IMR-90 (cell line): ENCODE measurements at regions not wholly inside any gene's neighbourhood (a gene's known extent, or its start where the extent isn't known, plus 50 kb on each side); places are given as distances from the start of the nearest gene placed in this dataset.

Experiments
- ATAC-seq: fragments of 200-7000 bp; cut with Tn5 transposase; 2 replicates; pipeline ENCODE4 v1.9.1; 2020; ENCODE audit warnings: low read depth, mild to moderate bottlenecking, moderate library complexity
- BruUV-seq: library from RNA; stranded (reverse); fragments of 400-500 nt; replicated peaks from 2 replicates; lab custom pipeline; 2021; lab: Mats Ljungman, UMichigan
- CTCF ChIA-PET: fragments of 300-600 bp; formaldehyde crosslinking; extraction: SDS; loops from one replicate; lab custom pipeline; 2021; ENCODE audit warnings: antibody characterized with exemption; lab: Yijun Ruan, JAX
- POLR2A ChIA-PET: fragments of 300-600 bp; sonication (Branson Sonifier 250); formaldehyde crosslinking; loops from one replicate; lab custom pipeline; 2022; ENCODE audit warnings: antibody characterized with exemption; ENCODE audit not compliant: unreplicated experiment; lab: Charles Lee
- DNase-seq: peaks from one replicate; pipeline ENCODE4 v3.0.0; 2013
- H2AFZ ChIP-seq: replicated peaks from 2 replicates; pipeline ENCODE3; 2013; ENCODE audit warnings: low read length, mild to moderate bottlenecking; ENCODE audit not compliant: poor library complexity
- H2AK5ac ChIP-seq: 2 replicates; pipeline ENCODE4 v1.6.1; 2013; ENCODE audit warnings: low read depth, low read length, inconsistent platforms
- H2AK9ac ChIP-seq: replicated peaks from 2 replicates; pipeline ENCODE3; 2013; ENCODE audit warnings: mild to moderate bottlenecking, low read depth, low read length, moderate library complexity; ENCODE audit not compliant: poor library complexity
- H2BK120ac ChIP-seq: 2 replicates; pipeline ENCODE4 v1.6.1; 2013; ENCODE audit warnings: low read depth, low read length, inconsistent platforms
- H2BK15ac ChIP-seq: 3 replicates; pipeline ENCODE4 v1.6.1; 2013; ENCODE audit warnings: low read depth, low read length, inconsistent platforms
- H2BK20ac ChIP-seq: 2 replicates; pipeline ENCODE4 v1.6.1; 2013; ENCODE audit warnings: low read depth, mild to moderate bottlenecking, inconsistent platforms, low read length, moderate library complexity
- H2BK5ac ChIP-seq: 2 replicates; pipeline ENCODE4 v1.6.1; 2013; ENCODE audit warnings: mild to moderate bottlenecking, low read depth, low read length, inconsistent platforms; ENCODE audit not compliant: poor library complexity, severe bottlenecking
- H3K14ac ChIP-seq: replicated peaks from 2 replicates; pipeline ENCODE4 v1.6.1; 2013; ENCODE audit warnings: low read depth, low read length, inconsistent platforms
- H3K18ac ChIP-seq: 2 replicates; pipeline ENCODE4 v1.6.1; 2013; ENCODE audit warnings: low read depth, low read length, control low read depth
- H3K23ac ChIP-seq: 2 replicates; pipeline ENCODE4 v1.6.1; 2013; ENCODE audit warnings: low read depth, low read length, inconsistent platforms
- H3K27ac ChIP-seq: 2 replicates; pipeline ENCODE4 v1.5.1; 2013; ENCODE audit warnings: mild to moderate bottlenecking, control low read depth, low read length; ENCODE audit not compliant: insufficient read depth
- H3K27me3 ChIP-seq: 2 replicates; pipeline ENCODE4 v1.6.1; 2013; ENCODE audit warnings: low read length; ENCODE audit not compliant: control insufficient read depth, insufficient read depth
- H3K36me3 ChIP-seq: 2 replicates; pipeline ENCODE4 v1.6.1; 2013; ENCODE audit warnings: low read length, mixed read lengths; ENCODE audit not compliant: control insufficient read depth, insufficient read depth
- H3K4ac ChIP-seq: 2 replicates; pipeline ENCODE4 v1.6.1; 2013; ENCODE audit warnings: low read depth, low read length, inconsistent platforms
- H3K4me1 ChIP-seq: 2 replicates; pipeline ENCODE4 v1.6.1; 2013; ENCODE audit warnings: low read length, mixed read lengths; ENCODE audit not compliant: control insufficient read depth, insufficient read depth
- H3K4me2 ChIP-seq: 2 replicates; pipeline ENCODE4 v1.6.1; 2013; ENCODE audit warnings: low read depth, mild to moderate bottlenecking, control low read depth, low read length, moderate library complexity
- H3K4me3 ChIP-seq: 2 replicates; pipeline ENCODE4 v1.5.1; 2013; ENCODE audit warnings: low read depth, mild to moderate bottlenecking, control low read depth, low read length, moderate library complexity; ENCODE audit not compliant: insufficient read depth
- H3K56ac ChIP-seq: 2 replicates; pipeline ENCODE4 v1.6.1; 2013; ENCODE audit warnings: low read length, inconsistent platforms; ENCODE audit not compliant: insufficient read depth; ENCODE audit errors: extremely low read depth
- H3K79me1 ChIP-seq, 2 experiments: 2 replicates each; pipeline ENCODE4 v1.6.1; 2013; ENCODE audit warnings: low read length in 2 of 2, inconsistent platforms in 1 of 2, low read depth in 1 of 2
- H3K9ac ChIP-seq: 2 replicates; pipeline ENCODE4 v1.6.1; 2013; ENCODE audit warnings: low read depth, low read length, control low read depth
- H3K9me1 ChIP-seq: 2 replicates; pipeline ENCODE4 v1.6.1; 2013; ENCODE audit warnings: low read length, inconsistent platforms; ENCODE audit not compliant: insufficient read depth
- H3K9me3 ChIP-seq: 2 replicates; pipeline ENCODE4 v1.6.1; 2013; ENCODE audit warnings: low read length; ENCODE audit not compliant: control insufficient read depth, insufficient read depth
- H4K20me1 ChIP-seq: 2 replicates; pipeline ENCODE4 v1.6.1; 2013; ENCODE audit warnings: low read length, inconsistent platforms; ENCODE audit not compliant: insufficient read depth
- H4K5ac ChIP-seq: 2 replicates; pipeline ENCODE4 v1.6.1; 2013; ENCODE audit warnings: mild to moderate bottlenecking, low read depth, low read length, control low read depth
- H4K8ac ChIP-seq, 2 experiments: 2 replicates each; pipeline ENCODE4 v1.6.1; 2013; ENCODE audit warnings: low read depth in 2 of 2, low read length in 2 of 2, control low read depth in 1 of 2, inconsistent platforms in 1 of 2
- H4K91ac ChIP-seq: 2 replicates; pipeline ENCODE4 v1.6.1; 2013; ENCODE audit warnings: low read depth, low read length, inconsistent platforms; ENCODE audit not compliant: insufficient read depth
- BHLHE40 ChIP-seq: fragments of 150-350 bp; IDR thresholded peaks from 2 replicates; pipeline ENCODE4 v1.6.1; 2016; ENCODE audit warnings: mild to moderate bottlenecking, low read depth, low read length
- CEBPB ChIP-seq: IDR thresholded peaks from 2 replicates; pipeline ENCODE4 v1.6.1; 2012; ENCODE audit warnings: low read depth, low read length, improper control_type of control experiment
- CHD1 ChIP-seq: IDR thresholded peaks from 2 replicates; pipeline ENCODE4 v1.6.1; 2012; ENCODE audit warnings: low read depth, low read length, improper control_type of control experiment
- ELK1 ChIP-seq: fragments of 150-350 bp; IDR thresholded peaks from 2 replicates; pipeline ENCODE4 v1.6.1; 2016; ENCODE audit warnings: low read depth, mild to moderate bottlenecking, low read length, moderate library complexity, borderline replicate concordance
- FOS ChIP-seq: fragments of 150-350 bp; IDR thresholded peaks from 2 replicates; pipeline ENCODE4 v1.6.1; 2016; ENCODE audit warnings: low read depth, low read length
- MAFK ChIP-seq: IDR thresholded peaks from 2 replicates; pipeline ENCODE4 v1.6.1; 2012; ENCODE audit warnings: low read depth, low read length, improper control_type of control experiment
- MAZ ChIP-seq: IDR thresholded peaks from 2 replicates; pipeline ENCODE4 v1.6.1; 2012; ENCODE audit warnings: low read depth, mild to moderate bottlenecking, low read length, improper control_type of control experiment, moderate library complexity, borderline replicate concordance
- MXI1 ChIP-seq: IDR thresholded peaks from 2 replicates; pipeline ENCODE4 v1.6.1; 2012; ENCODE audit warnings: low read depth, mild to moderate bottlenecking, low read length, moderate library complexity, borderline replicate concordance
- NFE2L2 ChIP-seq: fragments of 150-350 bp; IDR thresholded peaks from 2 replicates; pipeline ENCODE4 v1.6.1; 2016; ENCODE audit warnings: low read depth, mild to moderate bottlenecking, low read length
- POLR2A ChIP-seq: IDR thresholded peaks from 2 replicates; pipeline ENCODE4 v1.6.1; 2012; ENCODE audit warnings: mild to moderate bottlenecking, low read depth, low read length
- RAD21 ChIP-seq: IDR thresholded peaks from 2 replicates; pipeline ENCODE4 v1.6.1; 2012; ENCODE audit warnings: low read length, improper control_type of control experiment
- RCOR1 ChIP-seq: IDR thresholded peaks from 2 replicates; pipeline ENCODE4 v1.6.1; 2012; ENCODE audit warnings: mild to moderate bottlenecking, low read length, improper control_type of control experiment; ENCODE audit not compliant: insufficient replicate concordance
- RFX5 ChIP-seq: IDR thresholded peaks from 2 replicates; pipeline ENCODE4 v1.8.0; 2012; ENCODE audit warnings: low read depth, mild to moderate bottlenecking, low read length, moderate library complexity
- SMC3 ChIP-seq: fragments of 150-350 bp; IDR thresholded peaks from 2 replicates; pipeline ENCODE4 v1.6.1; 2016; ENCODE audit warnings: low read depth, mild to moderate bottlenecking, antibody characterized with exemption, low read length, moderate library complexity
- WGBS, 2 experiments: methylation state at CpG; one replicate each; pipeline versions ENCODE4 v1.1.5 to v1.1.7; 2013; ENCODE audit warnings: missing lambda C conversion rate in 2 of 2; ENCODE audit not compliant: insufficient read length in 1 of 2; ENCODE audit errors: extremely low coverage in 2 of 2; 5-methylcytosine and 5-hydroxymethylcytosine counted together
- dilution Hi-C: fragments of 300-500 bp; cut with HindIII; formaldehyde crosslinking; loops from one replicate; pipeline ENCODE4 v1.14.3; 2018; ENCODE audit warnings: low sequenced_read_pairs; ENCODE audit not compliant: unreplicated experiment
- in situ Hi-C: fragments of 300-500 bp; cut with MboI; formaldehyde crosslinking; loops from 3 replicates; pipeline ENCODE4 v1.14.3; 2019; ENCODE audit warnings: low sequenced_read_pairs, inconsistent platforms, mixed read lengths
- intact Hi-C: fragments of 100-400 bp; cut with micrococcal nuclease; formaldehyde crosslinking; loops from 2 replicates; pipeline ENCODE4 v1.10.0; 2022
- TF ChIP-seq, protein P1 (sequence below): fragments of 150-350 bp; IDR thresholded peaks from 2 replicates; pipeline ENCODE4 v1.6.1; 2017; ENCODE audit warnings: mild to moderate bottlenecking, antibody characterized with exemption, low read length, low read depth
- TF ChIP-seq, protein P2 (sequence below): conservative IDR thresholded peaks from 2 replicates; pipeline ENCODE4 v1.5.1; 2012; ENCODE audit warnings: mild to moderate bottlenecking, low read depth, low read length, improper control_type of control experiment

- H3K14ac ChIP-seq: no peak overlapping the region
- H3K23ac ChIP-seq: no peak overlapping the region
- no peak overlapping the region for H3K27ac ChIP-seq
- no peak overlapping the region for H4K8ac ChIP-seq
- ChIA-PET CTCF (no interaction called here), POLR2A (no interaction called here)
- H3K56ac ChIP-seq: no peak overlapping the region
- H3K4me3 ChIP-seq: no peak overlapping the region
- in situ Hi-C loops (no loop called here), intact Hi-C loops (no loop called here), dilution Hi-C loops (no loop called here)
- H3K79me1 ChIP-seq: no peaks in the 10 kb centered on the region
- H4K20me1 ChIP-seq: no peaks in the 10 kb centered on the region
- no peak for DNase-seq
- peaks cover 19% of the 10 kb centered on the region for H3K9me3 ChIP-seq
- no peak overlapping the region for H3K4ac ChIP-seq
- no peak overlapping the region for H2AK9ac ChIP-seq
- WGBS, 2 experiments: 81% methylated on average over 13 of the region's 24 CpGs; no CpG with 5 or more reads in 1 of the 2 experiments
- no peak overlapping the region for H3K9ac ChIP-seq
- H2AK5ac ChIP-seq: no peak overlapping the region
- no peak overlapping the region for H4K91ac ChIP-seq
- TF ChIP-seq RFX5 (no peak), ELK1 (no peak), MAZ (no peak), RCOR1 (no peak), POLR2A (no peak), CEBPB (no peak), MAFK (no peak), FOS (no peak), BHLHE40 (no peak), NFE2L2 (no peak), MXI1 (no peak), CHD1 (no peak), SMC3 (no peak), RAD21 (no peak)
- TF ChIP-seq, protein P1, sequence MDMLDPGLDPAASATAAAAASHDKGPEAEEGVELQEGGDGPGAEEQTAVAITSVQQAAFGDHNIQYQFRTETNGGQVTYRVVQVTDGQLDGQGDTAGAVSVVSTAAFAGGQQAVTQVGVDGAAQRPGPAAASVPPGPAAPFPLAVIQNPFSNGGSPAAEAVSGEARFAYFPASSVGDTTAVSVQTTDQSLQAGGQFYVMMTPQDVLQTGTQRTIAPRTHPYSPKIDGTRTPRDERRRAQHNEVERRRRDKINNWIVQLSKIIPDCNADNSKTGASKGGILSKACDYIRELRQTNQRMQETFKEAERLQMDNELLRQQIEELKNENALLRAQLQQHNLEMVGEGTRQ: no peak
- TF ChIP-seq, protein P2, sequence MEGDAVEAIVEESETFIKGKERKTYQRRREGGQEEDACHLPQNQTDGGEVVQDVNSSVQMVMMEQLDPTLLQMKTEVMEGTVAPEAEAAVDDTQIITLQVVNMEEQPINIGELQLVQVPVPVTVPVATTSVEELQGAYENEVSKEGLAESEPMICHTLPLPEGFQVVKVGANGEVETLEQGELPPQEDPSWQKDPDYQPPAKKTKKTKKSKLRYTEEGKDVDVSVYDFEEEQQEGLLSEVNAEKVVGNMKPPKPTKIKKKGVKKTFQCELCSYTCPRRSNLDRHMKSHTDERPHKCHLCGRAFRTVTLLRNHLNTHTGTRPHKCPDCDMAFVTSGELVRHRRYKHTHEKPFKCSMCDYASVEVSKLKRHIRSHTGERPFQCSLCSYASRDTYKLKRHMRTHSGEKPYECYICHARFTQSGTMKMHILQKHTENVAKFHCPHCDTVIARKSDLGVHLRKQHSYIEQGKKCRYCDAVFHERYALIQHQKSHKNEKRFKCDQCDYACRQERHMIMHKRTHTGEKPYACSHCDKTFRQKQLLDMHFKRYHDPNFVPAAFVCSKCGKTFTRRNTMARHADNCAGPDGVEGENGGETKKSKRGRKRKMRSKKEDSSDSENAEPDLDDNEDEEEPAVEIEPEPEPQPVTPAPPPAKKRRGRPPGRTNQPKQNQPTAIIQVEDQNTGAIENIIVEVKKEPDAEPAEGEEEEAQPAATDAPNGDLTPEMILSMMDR: no peak
- H3K18ac ChIP-seq: no peak overlapping the region
- no peaks in the 10 kb centered on the region for H3K36me3 ChIP-seq
- H3K4me2 ChIP-seq: no peak overlapping the region
- BruUV-seq: no TSS peak
- H2AFZ ChIP-seq: no peak overlapping the region
- H2BK5ac ChIP-seq: no peak overlapping the region
- H3K4me1 ChIP-seq: no peaks in the 10 kb centered on the region
- ATAC-seq: no peak
- H3K9me1 ChIP-seq: no peaks in the 10 kb centered on the region
- H2BK20ac ChIP-seq: no peak overlapping the region
- no peak overlapping the region for H4K5ac ChIP-seq
- no peaks in the 10 kb centered on the region for H3K27me3 ChIP-seq
- no peak overlapping the region for H2BK120ac ChIP-seq
- H2BK15ac ChIP-seq: no peak overlapping the region
Observed at GRCh38 chr19:23512151-23512925, 117.1 kb upstream of the ZNF91 start.
